Gastroesophageal sphincter (tissue), 4 donors: ENCODE measurements at regions not wholly inside any gene's neighbourhood (a gene's known extent, or its start where the extent isn't known, plus 50 kb on each side); places are given as distances from the start of the nearest gene placed in this dataset.

ENCODE experiments used
- ATAC-seq: fragments of 150-250 bp; one replicate; pipeline ENCODE4 v1.9.1; 2016; ENCODE audit warnings: mild to moderate bottlenecking, moderate library complexity
- H3K27ac ChIP-seq, 4 donors: fragments of 200-600 bp; sonication (generic) in 3 of 4; 1 replicate in 3 of 4; 2 replicates in 1 of 4; pipeline ENCODE4 v1.5.1; 2016 to 2019
- H3K27me3 ChIP-seq: fragments of 200-600 bp; sonication (generic); one replicate; pipeline ENCODE4 v1.5.1; 2019
- H3K36me3 ChIP-seq, 2 donors: fragments of 200-600 bp; sonication (generic); one replicate each; pipeline ENCODE4 v1.5.1; 2019; ENCODE audit warnings: control low read depth in 1 of 2
- H3K4me1 ChIP-seq, 3 donors: fragments of 200-600 bp; sonication (generic); 1 replicate in 2 of 3; 2 replicates in 1 of 3; pipeline ENCODE4 v1.5.1; 2016 to 2019; ENCODE audit warnings: control low read depth in 2 of 3
- H3K4me3 ChIP-seq, 2 donors: fragments of 200-600 bp; sonication (generic); one replicate each; pipeline ENCODE4 v1.5.1; 2019; ENCODE audit warnings: mild to moderate bottlenecking in 1 of 2, moderate library complexity in 1 of 2
- H3K9me3 ChIP-seq, 3 donors: fragments of 200-600 bp; sonication (generic); one replicate each; pipeline ENCODE4 v1.5.1; 2017 to 2019; ENCODE audit warnings: control low read depth in 2 of 3
- EP300 ChIP-seq: sonication (generic); formaldehyde crosslinking; IDR thresholded peaks from one replicate; pipeline ENCODE4 v1.6.1; 2017; ENCODE audit warnings: antibody characterized with exemption, mild to moderate bottlenecking
- POLR2A ChIP-seq, 2 donors: fragments of 450-650 bp; IDR thresholded peaks; one replicate each; pipeline ENCODE4 v1.6.1; 2017; ENCODE audit warnings: antibody characterized with exemption in 2 of 2, mild to moderate bottlenecking in 2 of 2, moderate library complexity in 1 of 2
- POLR2AphosphoS5 ChIP-seq: sonication (generic); formaldehyde crosslinking; IDR thresholded peaks from one replicate; pipeline ENCODE4 v1.6.1; 2017; ENCODE audit warnings: antibody characterized with exemption
- WGBS, 2 donors: methylation state at CpG; one replicate each; pipeline ENCODE4 v1.1.5; 2018; ENCODE audit warnings: low coverage in 1 of 2; 5-methylcytosine and 5-hydroxymethylcytosine counted together
- TF ChIP-seq, protein P1 (sequence below), 4 experiments: fragments of 200-600 bp in 2 of 4; fragments of 450-650 bp in 2 of 4; sonication (generic) in 1 of 4; IDR thresholded peaks; one replicate each; pipeline ENCODE4 v1.5.1; 2017 to 2019; ENCODE audit warnings: antibody characterized with exemption in 4 of 4, mild to moderate bottlenecking in 2 of 4, moderate library complexity in 2 of 4

DNA sequence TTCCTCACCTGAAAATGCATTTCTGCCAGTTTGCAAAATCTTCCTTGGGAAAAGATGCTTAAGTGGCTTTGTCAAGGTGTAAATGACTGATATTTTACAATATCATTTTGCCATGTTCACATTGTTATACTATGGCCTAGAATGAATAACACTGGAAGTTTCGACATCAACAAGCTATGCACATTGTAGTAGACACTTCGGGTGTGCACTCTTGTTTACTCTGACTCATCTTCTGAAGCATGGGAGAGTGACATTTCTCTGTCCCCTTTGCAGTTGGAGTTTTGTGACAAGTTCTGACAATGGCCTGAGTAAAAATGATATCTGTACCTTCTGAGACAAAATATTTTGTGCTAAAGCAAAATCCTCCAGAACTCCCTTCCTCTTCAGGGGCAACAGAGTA, 567.0 kb upstream of the RGMA start:
- 80 to 92% methylated on average over 1 to 2 of the region's 2 CpGs for WGBS, 2 donors
- TF ChIP-seq POLR2A (IDR thresholded peaks at IDR 0.05) (no peak), EP300 (no peak), POLR2AphosphoS5 (no peak)
- TF ChIP-seq, protein P1, sequence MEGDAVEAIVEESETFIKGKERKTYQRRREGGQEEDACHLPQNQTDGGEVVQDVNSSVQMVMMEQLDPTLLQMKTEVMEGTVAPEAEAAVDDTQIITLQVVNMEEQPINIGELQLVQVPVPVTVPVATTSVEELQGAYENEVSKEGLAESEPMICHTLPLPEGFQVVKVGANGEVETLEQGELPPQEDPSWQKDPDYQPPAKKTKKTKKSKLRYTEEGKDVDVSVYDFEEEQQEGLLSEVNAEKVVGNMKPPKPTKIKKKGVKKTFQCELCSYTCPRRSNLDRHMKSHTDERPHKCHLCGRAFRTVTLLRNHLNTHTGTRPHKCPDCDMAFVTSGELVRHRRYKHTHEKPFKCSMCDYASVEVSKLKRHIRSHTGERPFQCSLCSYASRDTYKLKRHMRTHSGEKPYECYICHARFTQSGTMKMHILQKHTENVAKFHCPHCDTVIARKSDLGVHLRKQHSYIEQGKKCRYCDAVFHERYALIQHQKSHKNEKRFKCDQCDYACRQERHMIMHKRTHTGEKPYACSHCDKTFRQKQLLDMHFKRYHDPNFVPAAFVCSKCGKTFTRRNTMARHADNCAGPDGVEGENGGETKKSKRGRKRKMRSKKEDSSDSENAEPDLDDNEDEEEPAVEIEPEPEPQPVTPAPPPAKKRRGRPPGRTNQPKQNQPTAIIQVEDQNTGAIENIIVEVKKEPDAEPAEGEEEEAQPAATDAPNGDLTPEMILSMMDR (IDR thresholded peaks at IDR 0.05) = no peak
- H3K36me3 ChIP-seq = no peaks in the 10 kb centered on the region
- no peak for ATAC-seq
- H3K27ac ChIP-seq = no peak overlapping the region
- no peaks in the 10 kb centered on the region for H3K4me1 ChIP-seq
- H3K9me3 ChIP-seq = no peaks in the 10 kb centered on the region
- no peaks in the 10 kb centered on the region for H3K27me3 ChIP-seq
- H3K4me3 ChIP-seq = no peak overlapping the region

DNA sequence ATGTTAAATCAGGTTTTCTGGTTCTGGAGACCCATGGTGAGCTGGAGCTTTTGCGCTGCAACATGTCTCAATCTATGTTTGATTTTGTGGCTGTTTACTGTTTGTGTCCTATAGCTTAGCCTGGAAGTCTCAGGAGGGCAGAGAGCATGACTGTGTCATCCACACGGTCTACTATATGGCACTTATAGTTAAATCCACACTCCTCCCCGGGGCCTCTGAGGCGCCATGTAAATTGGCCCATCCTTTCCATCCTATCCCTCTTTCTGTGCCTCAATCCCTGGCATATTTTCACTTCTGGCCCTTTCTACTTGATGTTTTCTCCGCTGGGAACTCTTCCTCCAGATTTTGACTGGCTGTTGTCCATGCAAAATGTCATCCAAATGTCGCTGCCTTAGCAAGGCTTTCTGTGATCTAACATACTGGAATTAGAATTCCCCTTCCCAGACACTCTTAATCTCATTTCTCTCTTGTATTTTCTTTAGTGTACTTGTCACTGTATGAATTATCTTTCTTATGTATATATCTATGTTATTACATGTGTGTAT, 560.8 kb upstream of the RGMA start:
- Histone ChIP-seq H3K36me3 (no peaks in the 10 kb centered on the region), H3K4me1 (no peaks in the 10 kb centered on the region), H3K4me3 (no peak overlapping the region), H3K27me3 (no peaks in the 10 kb centered on the region), H3K27ac (no peak overlapping the region), H3K9me3 (no peaks in the 10 kb centered on the region)
- TF ChIP-seq, protein P1 (IDR thresholded peaks at IDR 0.05) = no peak
- no peak for TF ChIP-seq POLR2A (IDR thresholded peaks at IDR 0.05)
- TF ChIP-seq EP300 = no peak
- TF ChIP-seq POLR2AphosphoS5 = no peak
- no peak for ATAC-seq
- 65 to 82% methylated on average over 6 of the region's 6 CpGs for WGBS, 2 donors

DNA sequence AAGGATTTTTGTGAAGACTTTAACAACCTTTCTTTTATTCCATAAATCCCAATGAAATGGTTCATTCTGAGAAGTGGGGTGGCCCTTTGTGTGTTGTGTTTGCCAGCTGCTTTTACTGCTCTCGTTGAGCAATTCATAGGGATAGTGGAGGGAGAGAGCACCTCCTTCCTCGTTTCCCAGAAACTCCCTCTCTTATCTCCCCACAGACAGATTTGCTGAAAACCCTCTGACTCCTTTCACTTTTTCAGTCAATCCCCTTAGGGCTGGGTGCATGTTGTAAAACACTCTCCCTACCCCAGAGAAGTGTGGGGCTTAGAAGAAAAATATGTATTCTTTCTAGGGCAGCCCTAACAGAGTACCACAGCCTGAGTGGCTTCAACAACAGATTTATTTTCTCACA, 557.2 kb upstream of the RGMA start:
- Histone ChIP-seq H3K9me3 (no peaks in the 10 kb centered on the region), H3K36me3 (no peaks in the 10 kb centered on the region), H3K27me3 (no peaks in the 10 kb centered on the region), H3K27ac (no peak overlapping the region), H3K4me1 (no peaks in the 10 kb centered on the region), H3K4me3 (no peak overlapping the region)
- no peak for ATAC-seq
- 72 to 89% methylated on average over 2 of the region's 2 CpGs for WGBS, 2 donors
- no peak for TF ChIP-seq POLR2AphosphoS5
- TF ChIP-seq POLR2A (IDR thresholded peaks at IDR 0.05) = no peak
- TF ChIP-seq, protein P1 (IDR thresholded peaks at IDR 0.05) = no peak
- no peak for TF ChIP-seq EP300

DNA sequence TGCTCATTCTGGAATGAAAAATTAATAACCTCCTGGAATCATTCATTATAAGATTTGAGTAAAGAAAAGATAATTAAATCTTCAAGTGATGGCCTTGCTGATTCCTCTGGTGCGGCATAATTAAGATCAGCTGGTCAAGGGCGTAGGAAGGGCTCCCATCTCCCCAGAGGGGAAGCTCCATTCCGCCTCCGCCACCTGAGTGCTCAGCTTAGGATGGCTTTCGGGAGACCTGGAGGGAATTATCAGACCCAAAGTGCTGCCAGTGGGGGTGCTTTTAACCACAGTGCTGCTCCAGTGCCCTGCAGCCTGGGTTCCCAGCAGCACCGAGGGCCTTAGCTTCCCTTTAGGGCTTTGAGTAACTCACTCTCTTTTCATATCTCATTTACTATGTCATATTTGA, 556.6 kb upstream of the RGMA start:
- ATAC-seq = no peak
- Histone ChIP-seq H3K4me3 (no peak overlapping the region), H3K27me3 (no peaks in the 10 kb centered on the region), H3K4me1 (no peaks in the 10 kb centered on the region), H3K36me3 (no peaks in the 10 kb centered on the region), H3K27ac (no peak overlapping the region), H3K9me3 (no peaks in the 10 kb centered on the region)
- no peak for TF ChIP-seq EP300
- TF ChIP-seq, protein P1 (IDR thresholded peaks at IDR 0.05) = no peak
- TF ChIP-seq POLR2AphosphoS5 = no peak
- TF ChIP-seq POLR2A (IDR thresholded peaks at IDR 0.05) = no peak
- 85 to 94% methylated on average over 6 of the region's 6 CpGs for WGBS, 2 donors

DNA sequence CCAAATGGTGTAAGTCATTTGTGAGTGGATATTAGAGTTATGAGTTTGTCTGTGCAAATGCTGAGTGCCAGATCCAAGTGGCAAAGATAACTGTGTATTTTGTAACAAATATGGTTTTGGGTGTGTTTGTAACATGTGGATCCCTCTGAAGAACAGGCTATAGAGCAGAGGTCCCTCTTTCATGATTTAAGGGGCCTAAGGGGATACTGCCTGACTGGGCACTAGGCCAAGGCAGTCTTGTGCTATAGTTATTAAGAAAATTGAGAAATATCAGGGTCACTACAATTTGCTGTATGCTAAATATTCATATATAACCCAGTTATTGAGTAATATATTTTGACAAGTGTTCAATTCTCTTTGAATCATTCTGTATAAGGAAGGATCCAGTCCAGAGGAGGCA, 555.6 kb upstream of the RGMA start:
- no peak for TF ChIP-seq POLR2A (IDR thresholded peaks at IDR 0.05)
- TF ChIP-seq, protein P1 (IDR thresholded peaks at IDR 0.05) = no peak
- no peak for TF ChIP-seq EP300
- TF ChIP-seq POLR2AphosphoS5 = no peak
- no peak for ATAC-seq
- Histone ChIP-seq H3K27me3 (no peaks in the 10 kb centered on the region), H3K4me1 (no peaks in the 10 kb centered on the region), H3K36me3 (no peaks in the 10 kb centered on the region), H3K27ac (no peak overlapping the region), H3K4me3 (no peak overlapping the region), H3K9me3 (no peaks in the 10 kb centered on the region)
